GM12878 (cell line): ENCODE measurements at regions not wholly inside any gene's neighbourhood (a gene's known extent, or its start where the extent isn't known, plus 50 kb on each side); places are given as distances from the start of the nearest gene placed in this dataset.

Experiments used
- CBFB ChIP-seq: IDR thresholded peaks from 2 replicates; pipeline ENCODE4 v1.6.1; 2016; ENCODE audit warnings: antibody characterized with exemption, low read depth
- TCF7 ChIP-seq: IDR thresholded peaks from 2 replicates; pipeline ENCODE4 v1.6.1; 2014; ENCODE audit warnings: antibody characterized with exemption, borderline replicate concordance
- TF ChIP-seq, protein P1 (sequence below), 3 experiments: IDR thresholded peaks in 2 of 3; conservative IDR thresholded peaks in 1 of 3; 2 replicates each; pipeline ENCODE4 v1.5.1; 2011; ENCODE audit warnings: low read depth in 3 of 3, low read length in 3 of 3, mild to moderate bottlenecking in 3 of 3, control low read depth in 2 of 3, moderate library complexity in 2 of 3, inconsistent platforms in 1 of 3, mixed read lengths in 1 of 3; ENCODE audit not compliant: control insufficient read depth in 2 of 3, insufficient read depth in 1 of 3; ENCODE audit errors: extremely low read depth in 1 of 3

- TF ChIP-seq, protein P1, sequence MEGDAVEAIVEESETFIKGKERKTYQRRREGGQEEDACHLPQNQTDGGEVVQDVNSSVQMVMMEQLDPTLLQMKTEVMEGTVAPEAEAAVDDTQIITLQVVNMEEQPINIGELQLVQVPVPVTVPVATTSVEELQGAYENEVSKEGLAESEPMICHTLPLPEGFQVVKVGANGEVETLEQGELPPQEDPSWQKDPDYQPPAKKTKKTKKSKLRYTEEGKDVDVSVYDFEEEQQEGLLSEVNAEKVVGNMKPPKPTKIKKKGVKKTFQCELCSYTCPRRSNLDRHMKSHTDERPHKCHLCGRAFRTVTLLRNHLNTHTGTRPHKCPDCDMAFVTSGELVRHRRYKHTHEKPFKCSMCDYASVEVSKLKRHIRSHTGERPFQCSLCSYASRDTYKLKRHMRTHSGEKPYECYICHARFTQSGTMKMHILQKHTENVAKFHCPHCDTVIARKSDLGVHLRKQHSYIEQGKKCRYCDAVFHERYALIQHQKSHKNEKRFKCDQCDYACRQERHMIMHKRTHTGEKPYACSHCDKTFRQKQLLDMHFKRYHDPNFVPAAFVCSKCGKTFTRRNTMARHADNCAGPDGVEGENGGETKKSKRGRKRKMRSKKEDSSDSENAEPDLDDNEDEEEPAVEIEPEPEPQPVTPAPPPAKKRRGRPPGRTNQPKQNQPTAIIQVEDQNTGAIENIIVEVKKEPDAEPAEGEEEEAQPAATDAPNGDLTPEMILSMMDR (IDR thresholded peaks at IDR 0.05 in 2 of 3, conservative IDR thresholded peaks at IDR 0.05 in 1 of 3; ENCODE audit: control insufficient read depth in 2 of 3, extremely low read depth in 1 of 3, insufficient read depth in 1 of 3, low read depth in 3 of 3, low read length in 3 of 3), result no peak
- no peak for TF ChIP-seq CBFB
- TF ChIP-seq TCF7, result no peak
Measured at GRCh38 chr6:170076466-170077165, 214.3 kb downstream of the DLL1 start.
